Amniotic epithelial cell (primary cell): ENCODE measurements at regions not wholly inside any gene's neighbourhood (a gene's known extent, or its start where the extent isn't known, plus 50 kb on each side); places are given as distances from the start of the nearest gene placed in this dataset.

ENCODE experiments used
- DNase-seq: peaks from one replicate; pipeline ENCODE4 v3.0.0-alpha.2; 2010; ENCODE audit warnings: low read depth

DNA sequence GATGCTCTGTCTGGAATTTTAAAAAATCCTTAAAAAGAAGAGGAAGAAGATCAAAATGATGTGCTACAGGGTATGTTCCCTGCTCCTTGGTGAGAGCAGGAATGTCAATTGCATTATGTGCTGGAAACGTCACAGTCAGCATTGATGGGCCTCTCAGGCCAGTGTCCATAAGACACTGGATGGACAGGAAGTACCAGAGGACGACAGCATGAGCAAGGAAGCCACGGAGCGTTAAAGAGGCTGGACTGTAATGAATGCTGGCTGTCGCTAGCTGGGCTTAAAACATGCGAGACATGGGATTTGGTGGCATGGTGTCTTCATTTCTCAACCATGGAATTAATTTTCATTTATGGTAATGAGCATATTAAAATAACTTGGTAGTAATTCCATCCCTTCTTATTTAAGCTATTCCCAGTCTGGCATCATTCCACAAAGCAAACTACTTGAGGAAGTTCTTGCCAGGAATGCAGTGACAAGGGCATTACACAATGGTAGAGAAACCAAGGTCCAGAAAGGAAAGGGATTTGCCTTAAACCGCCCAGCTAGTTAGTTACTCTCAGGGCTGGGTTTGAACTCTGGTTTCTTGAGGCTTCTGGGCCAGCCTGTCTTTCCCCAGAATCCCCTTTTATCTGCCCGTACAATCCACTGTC is 166.6 kb upstream of the SOX4 start:
- peak; percentile 41 for DNase-seq

DNA sequence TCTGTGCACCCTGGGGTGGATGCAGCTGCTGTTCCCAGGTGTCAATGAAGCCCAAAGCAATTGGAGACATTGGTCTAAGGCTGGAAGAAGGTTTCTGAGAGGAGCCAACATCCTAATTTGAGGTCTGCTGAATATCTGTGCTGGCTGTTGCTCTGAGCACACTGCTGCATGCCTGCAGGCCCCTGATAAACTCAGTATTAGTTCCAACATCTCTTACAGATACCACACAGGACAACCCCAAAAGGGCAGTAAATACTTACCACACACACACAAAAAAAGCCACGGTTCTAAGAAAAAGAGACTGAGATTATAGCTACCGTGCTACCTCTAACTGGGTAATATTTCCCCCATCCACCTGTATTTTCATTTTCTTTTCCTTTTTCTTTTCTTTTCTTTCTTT is 164.3 kb upstream of the SOX4 start:
- no peak for DNase-seq

DNA sequence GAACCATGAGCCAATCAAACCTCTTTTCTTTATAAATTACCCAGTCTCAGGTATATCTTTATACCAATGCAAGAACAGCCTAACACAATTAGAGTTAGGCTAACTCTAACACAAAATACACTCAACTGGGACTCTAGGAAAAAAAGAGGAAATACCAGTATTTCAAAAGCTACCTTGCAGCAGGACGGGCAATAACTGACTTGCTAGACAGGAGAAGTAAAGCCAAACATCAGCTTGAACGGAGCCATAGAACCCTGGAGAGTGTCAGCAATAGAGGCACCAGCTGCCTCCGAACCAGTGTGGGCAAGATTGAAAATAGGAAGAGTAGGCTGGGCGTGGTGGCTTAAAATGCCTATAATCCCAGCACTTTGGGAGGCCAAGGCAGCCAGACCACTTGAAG is 162.0 kb upstream of the SOX4 start:
- DNase-seq, result no peak

DNA sequence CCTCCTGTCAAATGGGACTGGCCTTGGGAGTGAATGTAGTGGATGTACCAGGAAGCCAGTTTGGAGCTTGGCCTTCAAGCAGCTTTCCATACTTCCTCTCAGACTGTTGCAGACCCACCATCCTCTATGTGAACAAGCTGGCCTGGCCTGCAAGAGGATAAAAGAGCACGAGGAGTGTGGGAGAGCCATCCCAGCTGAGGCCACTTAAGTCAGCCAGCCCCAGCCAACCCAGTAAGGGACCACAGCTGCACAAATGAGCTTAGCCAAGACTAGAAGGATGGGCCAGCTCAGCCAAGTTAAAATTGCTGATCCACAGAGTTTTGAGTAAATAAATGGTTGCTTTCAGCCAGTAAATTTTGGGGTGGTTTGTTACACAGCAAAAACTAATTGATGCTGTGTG is 156.9 kb upstream of the SOX4 start:
- DNase-seq, result no peak

DNA sequence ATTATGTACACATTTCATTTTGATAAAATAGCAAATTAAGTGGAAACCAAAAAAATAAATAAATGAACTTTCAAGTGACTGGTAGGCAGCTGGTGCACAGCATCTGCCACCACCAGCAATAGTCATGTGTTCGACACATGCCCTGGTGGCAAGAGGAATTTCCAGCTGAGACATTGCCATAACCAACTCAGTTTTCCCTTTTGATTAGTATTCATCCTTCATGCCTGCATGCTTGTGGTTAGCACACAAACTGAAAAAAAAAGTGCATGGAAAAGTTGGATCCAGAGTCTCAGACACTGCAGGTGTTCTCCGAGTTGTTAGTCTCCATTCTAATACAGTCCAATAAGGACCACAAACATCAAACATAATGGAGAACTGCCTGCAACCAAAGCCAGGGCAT is 156.0 kb upstream of the SOX4 start:
- DNase-seq, result no peak

DNA sequence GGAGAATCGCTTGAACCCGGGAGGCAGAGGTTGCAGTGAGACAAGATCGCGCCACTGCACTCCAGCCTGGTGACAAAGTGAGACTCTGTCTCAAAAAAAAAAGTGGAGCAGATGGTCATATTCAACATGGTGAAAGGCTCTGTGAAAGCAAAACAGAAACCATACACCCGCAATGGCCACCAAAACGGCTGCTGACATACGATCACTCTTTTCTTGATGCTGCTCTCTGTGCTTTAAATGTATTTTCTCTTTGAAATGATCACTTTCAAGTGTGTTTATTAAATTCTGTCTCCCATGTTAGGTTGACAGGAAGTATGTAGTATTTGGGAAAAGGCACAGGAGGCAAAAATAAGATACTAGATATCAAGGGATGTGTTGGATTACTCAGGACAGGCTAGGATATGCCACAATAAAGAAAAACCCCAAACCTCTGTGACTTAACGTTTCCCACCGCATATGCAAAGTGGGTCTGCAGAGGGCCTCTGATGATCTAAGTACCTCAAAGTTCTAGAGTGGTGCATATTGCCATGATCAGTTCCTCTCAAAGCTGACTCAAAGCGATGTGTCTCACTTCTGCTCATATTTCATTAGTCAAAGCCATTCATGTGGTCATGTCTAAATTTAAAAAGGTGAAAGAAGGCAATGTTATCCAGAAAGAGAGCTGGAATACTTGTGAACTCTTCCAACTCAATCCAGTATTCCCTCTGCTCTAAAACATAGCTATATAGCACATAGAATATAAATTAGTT is 155.1 kb upstream of the SOX4 start:
- no peak for DNase-seq

DNA sequence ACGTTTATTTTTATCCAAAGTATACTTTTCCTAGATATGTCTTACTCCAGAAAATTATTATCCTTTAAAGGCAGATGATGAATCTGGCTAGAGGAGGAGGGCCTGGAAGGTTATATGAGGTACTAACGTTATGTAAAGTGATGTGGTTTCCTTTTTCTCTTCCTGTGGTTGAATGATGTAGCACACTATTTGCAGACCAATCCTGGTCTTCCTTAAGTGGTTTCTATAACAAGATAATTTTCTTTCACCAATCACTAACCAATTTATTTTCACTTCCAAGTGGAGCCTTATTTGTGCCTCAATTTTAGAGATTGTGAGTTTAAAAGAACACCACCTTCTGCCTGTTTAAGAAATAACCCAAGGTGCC is 154.6 kb upstream of the SOX4 start:
- peak; percentile 25 for DNase-seq

DNA sequence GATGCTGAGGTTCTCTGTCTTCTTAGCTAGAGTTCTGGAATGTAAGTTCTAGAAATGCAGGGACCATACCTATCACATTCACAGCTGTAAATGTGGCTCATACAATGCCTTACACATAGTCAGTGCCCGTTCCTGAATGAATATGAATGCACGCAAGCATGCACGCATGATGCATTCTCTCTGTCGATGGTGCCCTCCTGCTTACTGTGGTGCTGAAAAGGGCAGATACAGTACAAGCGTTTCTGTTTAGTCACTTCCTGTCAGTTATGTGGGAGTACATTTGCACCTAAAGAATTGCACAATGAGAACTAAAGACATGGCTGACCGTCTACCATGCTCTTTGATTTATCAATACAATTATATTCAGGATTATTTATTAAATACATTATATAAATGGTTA is 152.2 kb upstream of the SOX4 start:
- peak; percentile 70 for DNase-seq

DNA sequence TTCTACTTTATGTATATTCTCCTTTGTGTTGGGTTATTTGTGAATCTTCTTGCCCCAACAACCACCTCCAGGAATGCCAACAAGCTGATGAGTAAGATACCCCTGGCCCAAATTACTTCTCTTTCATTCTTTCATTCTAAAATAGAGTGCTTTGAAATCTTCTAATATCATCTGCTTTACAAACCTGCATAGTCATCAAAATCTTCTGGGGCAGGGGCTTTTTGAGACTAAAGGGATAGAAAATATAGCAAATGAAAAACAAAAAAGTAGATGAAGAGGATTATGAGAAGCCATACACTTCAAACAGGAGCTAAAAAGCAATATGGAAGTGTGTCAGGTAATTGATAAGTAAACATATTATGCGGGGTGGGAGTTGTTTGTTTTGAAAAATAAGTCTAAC is 150.7 kb upstream of the SOX4 start:
- DNase-seq, result no peak

DNA sequence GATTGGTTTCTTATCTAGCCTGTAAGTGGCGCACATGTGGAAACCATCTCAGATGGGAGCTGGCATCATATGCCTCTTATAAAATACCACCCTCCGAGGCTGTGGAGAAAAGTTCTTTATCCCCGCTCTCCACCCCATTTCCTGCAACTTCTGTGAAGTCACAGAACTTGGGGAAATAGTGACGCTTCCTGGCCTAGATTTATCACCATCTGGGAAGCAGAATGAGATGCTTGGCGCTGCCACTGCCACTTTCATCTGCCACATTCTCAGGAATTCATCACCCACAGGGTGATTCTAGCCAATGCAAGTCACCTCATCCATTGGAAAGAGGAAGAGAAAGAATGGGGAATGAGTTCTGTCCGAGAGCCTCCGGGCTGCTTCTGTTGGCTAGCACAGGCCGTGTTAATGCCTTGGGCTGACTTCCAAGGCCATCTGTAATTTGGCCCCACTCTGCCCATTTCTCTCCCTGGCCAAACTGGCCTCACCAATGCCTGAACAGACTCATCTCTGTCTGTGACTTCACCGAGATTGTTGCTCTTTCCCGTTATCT is 148.8 kb upstream of the SOX4 start:
- DNase-seq, result no peak

DNA sequence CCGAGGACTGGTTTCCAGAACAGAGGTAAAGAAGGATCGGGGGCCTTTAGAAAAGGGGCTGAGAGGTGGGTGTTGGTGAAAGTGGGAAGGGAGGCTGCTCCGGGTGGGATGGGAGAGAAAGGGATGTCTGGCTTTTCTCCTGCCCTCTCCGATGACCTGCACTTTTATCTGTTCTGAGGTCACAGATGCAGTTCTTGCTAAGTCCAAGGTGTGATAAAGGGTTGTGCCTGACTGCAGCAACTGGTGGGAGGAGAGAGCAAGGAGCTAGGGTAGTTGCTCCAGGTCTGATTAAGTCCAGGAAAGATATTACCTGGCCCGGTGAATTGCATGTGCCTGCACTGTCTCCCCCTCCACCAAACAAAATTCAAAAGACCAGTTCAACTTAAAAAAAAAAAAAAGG is 145.6 kb upstream of the SOX4 start:
- no peak for DNase-seq

DNA sequence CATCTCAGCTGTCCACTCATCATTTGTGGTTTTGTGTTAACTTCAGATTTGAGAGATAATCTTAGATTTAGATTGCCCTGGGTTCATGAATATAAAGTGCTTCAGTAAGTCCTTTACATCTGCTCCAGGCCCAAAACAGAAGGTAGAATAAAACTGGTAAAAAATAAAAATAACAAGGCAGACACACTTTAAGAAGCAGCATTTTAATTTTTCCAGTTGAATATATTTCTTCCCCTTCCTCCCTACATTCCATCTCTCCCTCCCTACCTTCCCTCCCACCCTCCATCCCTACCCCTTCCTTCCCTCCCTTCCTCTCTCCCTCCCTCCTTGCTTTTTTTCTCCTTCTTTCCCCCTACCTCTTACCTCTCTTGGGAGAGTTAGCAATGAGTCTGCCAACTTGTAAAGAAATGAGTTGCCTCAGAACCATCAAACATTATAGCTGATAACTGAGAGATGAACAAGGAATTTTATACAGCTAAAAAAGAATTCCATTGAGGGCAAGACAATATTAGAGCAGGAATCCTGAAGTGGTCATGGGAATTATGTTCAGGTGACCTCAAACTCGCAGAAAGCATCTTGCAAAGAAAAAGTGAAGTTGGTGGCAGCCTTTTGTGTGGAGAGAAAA is 145.0 kb upstream of the SOX4 start:
- no peak for DNase-seq

DNA sequence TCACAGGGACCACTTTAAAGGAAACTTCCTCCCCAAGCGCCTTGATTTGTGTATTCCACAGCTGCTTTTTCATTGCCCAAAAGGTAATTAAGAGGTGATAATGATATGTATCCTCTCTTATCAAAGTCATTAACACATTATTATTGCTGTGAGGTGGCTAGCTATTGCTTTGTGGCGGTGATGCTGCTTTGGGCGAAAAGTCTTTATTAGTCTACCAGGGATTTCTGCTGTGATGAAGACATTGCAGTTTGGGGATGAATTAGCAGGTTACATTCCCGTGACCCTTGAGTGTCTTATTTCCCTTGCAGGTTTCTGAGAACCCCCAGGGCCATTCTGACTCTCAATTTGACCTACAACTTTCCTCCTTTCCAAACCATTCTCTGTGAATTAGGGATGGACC is 143.4 kb upstream of the SOX4 start:
- DNase-seq, result no peak

DNA sequence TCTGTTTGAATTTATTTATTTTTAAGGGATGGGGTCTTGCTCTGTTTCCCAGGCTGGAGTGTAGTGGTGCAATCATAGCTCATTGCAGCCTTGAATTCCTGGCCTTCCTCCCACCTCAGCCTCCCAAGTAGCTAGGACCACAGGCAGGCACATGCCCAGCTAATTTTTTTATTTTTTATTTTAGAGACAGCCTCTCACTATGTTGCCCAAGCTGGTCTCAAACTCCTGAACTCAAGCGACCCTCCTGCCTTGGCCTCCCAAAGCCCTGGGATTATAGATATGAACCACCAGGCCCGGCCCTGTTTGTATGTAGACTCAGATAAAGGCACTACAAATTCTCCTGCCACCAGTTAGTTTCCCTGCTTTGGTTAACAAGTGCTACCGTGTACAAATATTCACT is 142.9 kb upstream of the SOX4 start:
- DNase-seq, result no peak

DNA sequence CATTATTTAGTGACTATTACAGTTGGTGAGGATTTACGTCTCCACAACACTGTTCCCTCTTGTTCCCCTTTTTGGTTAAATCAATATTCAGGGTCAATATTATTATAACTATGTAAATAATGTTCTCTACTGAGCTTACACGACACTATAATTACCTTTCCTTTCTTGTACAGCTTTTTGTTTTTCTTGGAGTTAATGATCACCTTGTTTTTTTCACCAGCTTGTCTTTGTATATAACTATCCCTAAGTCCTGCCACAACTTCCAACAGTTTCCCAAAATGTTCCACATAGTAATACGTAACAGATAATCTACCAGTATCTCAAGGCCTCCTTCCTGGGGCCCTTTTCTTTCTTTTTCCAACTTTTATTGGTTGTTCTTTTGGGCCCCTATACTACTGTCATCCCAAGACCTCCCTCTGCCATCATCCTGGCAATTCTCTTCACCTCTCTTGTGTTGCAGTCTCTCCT is 142.0 kb upstream of the SOX4 start:
- no peak for DNase-seq

DNA sequence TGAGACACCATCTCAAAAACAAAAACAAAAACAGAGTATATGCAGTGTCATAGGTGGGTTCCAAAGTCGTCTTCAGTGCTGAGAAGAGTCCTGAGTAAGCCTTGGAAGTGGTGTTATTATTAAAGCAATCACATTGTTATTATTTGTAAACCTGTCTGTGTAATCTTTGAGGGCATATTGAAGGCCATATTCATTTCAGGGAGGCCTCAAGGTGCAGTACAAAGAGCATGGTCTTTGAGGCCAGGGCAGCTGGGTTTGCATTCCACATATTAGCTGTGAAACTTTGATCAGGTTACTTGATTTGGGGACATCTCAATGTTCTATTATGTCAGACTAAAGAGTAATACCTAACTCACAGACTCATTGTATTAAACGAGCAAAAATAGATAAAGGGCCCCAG is 139.3 kb upstream of the SOX4 start:
- DNase-seq, result no peak

DNA sequence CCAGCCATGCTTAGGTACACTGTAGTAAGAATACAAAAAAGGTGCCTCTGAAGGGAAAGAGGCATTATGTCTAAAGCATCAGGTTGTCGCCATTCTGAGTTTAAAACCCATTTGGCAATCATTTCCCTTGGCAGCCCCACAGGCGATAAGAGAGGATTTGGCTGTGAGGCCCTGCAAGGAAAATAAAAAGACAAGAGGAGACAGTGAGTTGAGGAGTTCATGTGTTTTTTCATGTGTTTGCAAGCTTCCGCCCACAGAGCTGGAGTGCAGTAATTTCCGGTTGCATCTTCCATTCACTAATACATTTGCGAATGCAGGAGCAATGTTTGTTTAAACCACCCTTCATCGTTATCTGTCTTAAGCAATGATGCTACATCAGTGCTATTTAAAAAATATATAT is 138.5 kb upstream of the SOX4 start:
- DNase-seq, result peak; percentile 53

DNA sequence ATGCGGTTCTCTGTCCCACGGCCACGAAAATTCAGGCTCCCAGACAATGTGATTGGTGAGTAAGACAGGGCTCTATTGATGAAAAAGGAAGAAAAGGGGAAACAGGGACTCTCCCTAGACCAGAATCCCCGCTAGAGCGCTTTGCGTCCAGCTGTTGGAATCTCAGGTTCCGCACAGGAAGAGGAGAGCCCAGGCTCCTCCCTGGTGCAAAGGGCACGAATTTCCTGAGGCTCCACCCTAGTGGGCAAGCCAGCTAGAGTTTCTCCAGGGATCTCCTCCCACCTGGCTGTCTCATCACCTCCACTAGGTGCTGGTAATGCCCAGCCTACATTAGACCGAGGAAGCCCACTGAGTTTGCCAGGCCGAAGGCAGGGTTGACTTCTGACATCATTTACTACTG is 135.9 kb upstream of the SOX4 start:
- DNase-seq, result no peak

DNA sequence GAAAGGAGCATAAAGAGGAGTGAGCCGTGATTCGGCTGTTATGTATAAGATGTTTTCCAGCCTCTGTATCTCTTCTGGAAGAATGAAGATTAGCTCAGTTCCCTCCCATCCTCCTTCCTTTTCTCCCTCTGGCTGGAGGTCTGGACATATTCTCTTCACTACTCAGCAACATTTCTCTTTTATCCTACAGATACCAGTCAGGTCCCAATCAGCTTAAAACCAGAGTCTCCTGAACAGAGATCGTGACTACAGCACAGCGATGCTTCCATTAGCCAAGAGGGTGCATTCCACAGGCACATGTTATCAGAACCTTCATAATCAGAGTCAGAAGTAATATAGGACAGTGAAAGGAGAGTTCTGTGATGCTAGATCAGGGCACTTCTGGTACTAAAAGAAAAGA is 133.9 kb upstream of the SOX4 start:
- peak; percentile 41 for DNase-seq

DNA sequence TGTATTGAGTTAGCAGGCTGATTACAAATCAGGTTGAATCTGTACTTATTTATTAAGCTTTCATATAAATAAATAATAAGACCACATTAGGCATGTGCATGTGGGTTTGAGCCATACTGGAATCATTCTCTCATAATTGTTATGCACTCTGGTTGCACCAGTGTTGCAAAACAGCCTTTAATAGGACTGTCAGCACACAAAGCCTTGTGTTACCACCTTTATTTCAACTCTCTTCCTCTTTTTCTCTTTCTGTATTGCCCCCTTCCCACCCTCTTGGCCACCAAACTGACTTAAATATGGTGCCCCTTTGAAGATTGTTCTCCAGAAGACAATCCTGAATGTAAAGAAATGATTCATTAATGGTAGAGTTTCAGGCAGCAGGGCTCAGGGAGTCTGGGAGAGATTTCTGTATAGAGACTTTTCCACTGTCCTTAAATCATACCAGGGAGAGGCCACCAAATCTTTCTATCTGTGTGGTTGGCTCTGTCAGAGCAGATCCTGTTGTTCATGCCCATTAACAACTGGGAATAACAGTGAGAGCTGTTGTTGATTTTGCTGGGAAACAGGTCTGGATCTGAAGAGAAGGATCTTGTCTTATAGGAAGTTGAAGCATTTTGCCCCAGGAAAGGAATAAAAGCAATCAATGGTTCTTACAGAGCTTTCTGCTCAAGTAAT is 131.6 kb upstream of the SOX4 start:
- no peak for DNase-seq

DNA sequence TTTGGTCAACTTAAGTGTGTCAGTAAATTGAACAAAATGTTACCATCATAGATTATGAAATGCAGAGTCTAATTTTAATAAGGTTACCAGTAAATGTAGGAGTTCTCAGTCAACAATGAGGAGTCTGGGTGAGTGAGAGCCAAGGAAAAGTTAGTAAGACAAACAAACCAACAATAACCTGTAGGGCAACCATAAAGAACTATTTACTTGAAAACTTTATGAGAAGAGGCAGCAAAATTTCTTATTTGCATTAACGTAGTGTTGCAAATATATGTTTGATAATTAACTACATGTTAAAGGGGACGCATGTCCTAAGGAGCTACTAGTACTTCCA is 131.1 kb upstream of the SOX4 start:
- DNase-seq, result no peak

DNA sequence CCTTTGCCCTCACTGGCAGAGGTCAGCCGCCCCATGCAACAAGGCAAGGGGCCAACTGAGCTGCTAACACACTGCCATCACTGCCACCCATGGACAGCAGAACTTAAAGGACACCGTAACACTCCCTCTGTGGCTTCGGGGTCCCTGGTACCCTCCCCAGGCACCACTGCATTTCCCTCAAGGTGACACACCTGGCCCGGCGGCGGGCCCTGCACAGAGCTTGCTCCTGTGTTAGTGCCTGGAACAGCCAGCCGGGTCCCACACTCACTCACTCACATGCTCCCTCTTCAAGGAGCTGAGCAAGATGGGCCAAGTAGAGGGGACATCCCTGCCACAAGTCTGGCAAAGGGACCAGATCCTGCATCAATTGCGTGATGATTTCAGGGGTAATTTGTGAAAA is 126.5 kb upstream of the SOX4 start:
- no peak for DNase-seq

DNA sequence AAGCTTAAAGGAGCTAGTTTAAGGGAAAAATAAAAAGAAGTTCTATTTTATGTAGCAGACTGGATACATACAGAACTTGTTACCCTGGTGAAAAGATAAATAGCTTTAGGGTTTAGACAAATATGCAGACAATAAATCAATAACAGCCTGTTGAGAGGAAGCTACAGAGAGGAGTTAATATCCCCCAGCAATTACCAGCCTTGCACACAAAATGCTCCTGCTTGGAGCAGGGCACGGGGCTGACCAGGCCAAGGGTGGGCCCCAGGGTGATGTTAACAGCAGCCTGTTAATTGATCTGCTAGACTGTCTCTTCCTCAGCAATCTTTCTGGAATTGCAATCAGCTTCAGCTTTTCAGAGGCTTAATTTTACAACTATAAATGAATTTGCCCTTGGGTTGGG is 125.1 kb upstream of the SOX4 start:
- DNase-seq, result no peak
